ENCODE measurements at regions not wholly inside any gene's neighbourhood (a gene's known extent, or its start where the extent isn't known, plus 50 kb on each side); places are given as distances from the start of the nearest gene placed in this dataset.
A peak's percentile ranks its signal among the peaks of the same experiment; 100 is the strongest.

DNA sequence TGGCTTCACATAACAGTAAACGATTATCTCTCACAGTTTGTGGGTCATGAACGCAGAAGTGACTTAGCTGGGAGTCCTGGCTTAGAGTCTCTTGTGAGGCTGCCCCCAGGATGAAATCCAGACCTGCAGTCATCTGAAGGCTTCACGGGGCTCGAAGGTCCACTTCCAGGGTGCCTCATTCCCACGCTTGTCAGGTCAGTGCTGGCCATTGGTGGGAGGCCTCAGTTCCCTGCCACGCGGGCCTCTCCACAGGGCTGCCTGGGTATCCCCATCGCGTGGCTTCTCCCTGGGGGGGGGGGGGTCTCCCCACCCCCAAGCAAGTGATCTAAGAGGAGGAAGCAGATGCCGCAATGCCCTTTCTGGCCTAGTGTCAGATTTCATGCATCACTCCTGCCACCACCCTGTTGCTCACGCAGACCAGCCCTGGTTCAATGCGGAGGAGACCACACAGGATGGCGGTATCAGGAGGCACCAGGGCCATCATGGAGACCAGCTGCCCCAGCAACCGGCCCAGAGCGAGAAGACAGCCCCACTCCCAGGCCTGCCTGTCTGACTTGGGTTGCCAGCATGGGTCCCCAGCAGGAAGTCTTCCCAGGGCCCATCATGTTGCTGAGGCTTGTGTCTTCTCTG, 77.3 kb upstream of the CDH5 start:
- DNase-seq = no peak

DNA sequence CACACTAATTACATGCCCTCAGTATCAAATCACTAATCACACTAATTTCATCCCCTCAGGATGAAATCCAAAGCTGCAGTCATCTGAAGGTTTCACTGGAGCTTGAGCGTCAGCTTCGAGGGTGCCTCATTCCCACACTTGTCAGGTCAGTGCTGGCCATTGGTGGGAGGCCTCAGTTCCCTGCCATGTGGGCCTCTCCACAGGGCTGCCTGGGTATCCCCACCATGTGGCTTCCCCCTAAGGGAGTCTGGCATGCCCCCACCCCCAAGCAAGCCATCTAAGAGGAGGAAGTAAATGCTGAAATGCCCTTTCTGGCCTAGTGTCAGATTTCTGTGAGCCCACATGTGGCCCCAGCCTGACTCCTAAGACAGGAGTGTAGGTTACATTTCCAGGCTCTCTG, 78.6 kb upstream of the CDH5 start:
- DNase-seq = no peak

DNA sequence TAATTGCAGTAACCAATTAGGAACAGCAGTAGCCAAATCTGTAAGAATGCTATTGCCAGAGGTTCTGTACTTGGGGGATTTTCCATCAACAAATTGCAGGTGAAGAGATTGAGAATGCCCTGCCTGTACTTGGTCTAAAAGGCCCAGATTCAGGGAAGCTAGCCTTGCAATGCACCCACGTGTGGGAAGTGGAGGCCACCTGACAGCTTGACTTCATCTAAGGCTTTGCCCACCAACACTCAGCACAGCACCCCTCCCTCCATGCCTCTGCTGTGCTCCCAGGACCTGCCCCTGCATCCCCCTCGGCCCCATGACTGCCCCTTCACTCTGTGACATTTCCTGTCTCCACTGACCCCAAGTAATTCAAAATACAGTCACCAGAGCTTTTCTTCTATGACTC, 79.1 kb upstream of the CDH5 start:
- DNase-seq = no peak

DNA sequence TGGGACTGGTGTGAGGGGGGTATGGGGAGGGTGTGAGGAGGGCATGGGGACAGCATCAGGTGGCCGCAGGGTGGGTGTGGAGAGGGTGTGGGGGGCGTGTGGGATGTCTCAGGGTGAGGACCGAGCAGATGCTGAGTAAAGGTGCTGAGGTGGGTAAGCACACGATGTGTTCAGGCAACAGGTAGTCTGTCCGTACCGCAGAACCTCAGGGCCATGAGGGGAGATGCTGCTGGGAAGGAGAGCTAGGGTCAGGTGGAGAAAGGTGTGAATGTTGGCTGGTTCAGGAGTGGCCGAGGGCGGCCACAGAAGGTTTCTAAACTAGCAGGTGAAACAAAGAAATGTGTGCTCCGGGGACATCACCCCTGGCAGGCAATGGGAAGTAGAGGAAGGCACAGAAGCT, 80.0 kb upstream of the CDH5 start:
- no peak for DNase-seq

DNA sequence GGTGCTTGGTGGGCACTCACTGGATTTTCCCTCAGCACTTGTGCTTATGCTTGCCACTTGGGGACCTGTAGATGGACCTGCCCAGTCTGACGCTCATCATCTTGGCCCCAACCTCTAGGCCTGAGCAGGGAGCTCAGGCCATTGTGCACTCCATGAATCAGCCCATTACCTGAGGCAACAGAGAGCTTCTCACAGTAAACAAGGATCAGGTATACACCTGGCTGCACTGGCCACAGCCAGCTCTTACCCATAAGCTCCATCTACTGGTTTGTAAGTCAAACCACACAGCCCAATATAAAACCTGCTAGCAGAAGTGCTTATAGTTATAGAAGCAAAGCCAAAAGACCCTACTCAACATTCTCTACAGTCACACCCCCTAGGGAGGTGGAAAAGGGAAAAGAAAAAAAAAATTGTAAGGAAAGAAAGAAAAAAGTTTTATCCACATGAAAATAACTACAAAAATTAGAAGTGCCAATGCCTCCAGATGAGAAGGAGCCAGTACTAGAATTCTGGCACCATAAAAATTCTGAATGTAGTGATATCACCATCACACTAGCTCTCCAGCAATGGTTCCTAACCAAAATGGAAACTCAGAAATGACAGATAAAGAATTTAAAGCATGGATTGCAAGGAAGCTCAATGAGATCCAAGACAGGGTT, 87.8 kb upstream of the CDH5 start:
- no peak for DNase-seq

DNA sequence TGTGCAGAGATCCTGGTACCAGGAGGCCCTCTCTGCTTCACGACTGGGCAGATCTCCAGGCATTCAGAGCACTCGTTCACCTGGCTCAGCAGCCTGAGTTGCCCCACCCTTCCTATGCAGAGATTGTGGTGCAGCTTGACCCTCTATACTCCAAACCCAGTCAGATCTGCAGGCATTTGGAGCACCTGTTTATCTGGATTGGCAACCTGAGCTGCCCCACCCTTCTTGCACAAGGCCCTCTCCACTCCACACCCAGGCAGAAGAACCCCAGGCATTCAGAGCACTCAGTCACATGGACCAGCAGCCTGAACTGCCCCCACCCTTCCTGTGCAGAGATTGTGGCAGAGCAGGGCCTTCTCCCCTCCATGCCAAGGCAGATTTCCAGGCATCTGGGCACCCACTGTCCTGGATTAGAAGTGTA, 88.4 kb upstream of the CDH5 start:
- DNase-seq = no peak

DNA sequence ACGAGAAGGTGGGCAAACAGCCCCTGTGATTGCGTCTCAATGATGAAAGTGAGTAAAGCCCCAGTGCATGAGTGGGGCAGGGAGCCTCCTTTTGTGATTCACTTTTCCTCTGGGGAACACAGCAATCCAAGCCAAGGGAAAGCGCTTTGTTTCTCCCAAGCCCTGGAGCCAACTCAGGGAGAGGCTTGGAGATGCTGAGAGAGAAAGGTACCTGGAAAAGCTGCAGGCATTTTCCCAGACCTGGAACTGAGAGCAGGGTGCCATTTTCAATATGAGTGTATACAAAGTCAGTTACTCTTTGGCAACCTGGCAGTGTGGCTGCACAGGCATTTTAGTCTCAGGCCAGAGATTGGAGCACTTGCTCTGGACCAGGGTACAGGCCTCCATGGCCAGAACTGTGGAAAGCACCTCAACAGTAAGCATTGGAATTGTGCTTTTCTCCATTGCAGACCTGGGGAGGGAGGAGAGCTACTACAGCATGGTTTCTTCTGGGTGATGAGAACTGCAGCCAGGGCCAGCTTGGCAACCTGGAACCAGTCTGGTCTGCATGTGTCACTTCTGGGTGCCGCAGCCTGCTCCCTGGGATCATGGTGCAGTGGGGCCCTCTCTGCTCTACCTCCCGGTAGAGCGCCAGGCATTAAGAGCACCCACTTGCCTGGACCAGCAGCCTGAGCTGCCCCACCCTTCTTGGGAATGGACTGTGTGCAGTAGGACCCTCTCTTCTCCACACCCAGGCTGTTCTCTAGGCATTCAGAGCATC, 89.0 kb upstream of the CDH5 start:
- DNase-seq = no peak

DNA sequence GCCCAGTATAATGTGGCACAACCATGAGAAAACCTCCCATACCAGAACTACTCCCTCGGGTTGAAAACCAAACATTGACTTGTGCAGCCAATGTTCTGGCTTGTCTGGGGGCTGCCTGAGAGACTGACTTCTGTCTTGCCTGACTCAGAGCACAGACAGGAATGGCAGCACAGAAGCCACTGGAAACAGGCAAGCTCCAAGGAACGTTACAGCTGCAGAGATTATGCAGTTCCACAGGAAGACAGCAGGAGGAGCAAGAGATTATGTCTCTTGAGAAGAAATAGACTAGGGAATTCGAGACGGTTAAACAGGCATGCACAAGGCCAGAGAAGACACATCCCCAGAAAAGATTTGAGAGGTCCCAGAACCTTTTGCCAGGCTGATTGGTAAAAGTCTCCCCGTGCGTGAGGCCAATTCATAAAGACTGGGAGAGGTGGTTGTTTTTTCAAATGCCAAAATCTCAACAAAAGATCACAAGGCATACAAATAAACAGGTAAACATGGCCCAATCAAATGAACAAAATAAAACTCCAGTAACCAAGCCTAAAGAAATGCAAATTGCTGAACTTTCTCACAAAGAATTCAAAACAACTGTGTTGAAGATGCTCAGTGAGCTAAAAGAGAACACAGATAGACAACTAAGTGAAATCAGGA, 90.6 kb upstream of the CDH5 start:
- DNase-seq = no peak

DNA sequence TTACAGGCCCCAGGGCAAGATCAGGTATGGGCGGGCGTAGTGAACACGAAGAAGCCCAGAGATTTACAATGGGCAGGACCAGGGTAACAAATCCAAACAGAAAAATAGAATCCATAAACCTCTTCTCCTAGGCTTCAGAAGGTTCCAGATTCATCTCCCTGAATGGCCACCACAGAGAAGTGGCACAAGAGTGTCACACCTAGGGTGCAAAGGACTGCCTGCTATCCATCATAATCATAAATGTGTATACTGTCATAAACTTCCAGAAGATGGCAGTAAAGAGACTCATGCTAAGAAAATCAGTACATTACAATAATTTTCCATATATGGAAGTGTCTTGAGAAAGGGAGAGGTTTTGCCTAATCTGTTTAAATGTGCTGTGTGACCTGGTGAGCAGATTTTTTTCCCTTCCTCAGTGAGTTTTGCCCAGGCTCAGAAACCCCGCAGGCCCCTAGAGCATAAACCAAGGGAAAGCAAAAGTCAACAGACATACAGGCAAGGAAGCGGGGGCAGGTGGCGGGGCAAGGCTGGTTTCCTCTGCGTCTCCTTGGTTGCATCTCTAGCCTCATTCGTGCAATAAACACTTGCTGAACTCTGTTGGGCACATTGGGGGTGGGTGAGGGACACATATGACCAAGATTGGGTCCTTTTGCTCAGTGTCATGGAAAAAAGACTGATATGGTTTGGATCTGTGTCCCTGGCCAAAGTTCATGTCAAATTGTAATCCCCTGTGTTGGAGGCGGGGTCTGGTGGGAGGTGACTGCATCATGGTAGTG, 92.0 kb upstream of the CDH5 start:
- peak in 1 of 5 donors; percentile 11 for DNase-seq

DNA sequence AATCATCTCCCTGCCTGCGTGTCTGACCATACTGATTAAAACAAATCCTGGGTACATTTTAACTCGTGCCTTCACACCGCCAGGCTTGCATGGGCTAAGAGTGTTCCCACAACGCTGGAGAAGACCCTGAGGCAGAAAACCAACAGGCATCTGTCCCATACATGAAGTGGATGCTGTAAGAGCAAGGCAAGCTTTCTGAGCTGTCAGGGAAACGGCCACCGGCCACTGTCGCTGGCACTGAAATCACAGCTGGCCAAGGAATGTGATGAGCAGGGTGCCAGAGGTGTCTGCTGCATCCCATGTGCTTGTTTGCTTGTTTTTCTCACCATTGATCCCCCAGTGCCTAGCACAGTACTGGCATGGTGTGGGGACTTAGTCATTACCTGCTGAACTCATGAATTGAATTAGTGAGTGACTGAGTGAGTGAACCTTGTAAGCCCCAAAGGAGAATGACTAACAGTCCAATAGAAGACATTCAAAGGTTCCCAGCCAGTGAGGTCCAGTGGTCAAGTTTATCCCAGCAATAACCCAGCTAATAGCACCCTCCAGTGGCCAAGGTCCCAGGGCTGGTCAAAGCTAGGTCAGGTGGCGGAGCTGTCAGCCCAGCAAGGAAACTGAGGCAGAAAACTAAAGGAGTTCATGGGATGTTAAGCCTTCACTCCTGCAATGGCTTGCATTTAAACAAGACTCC, 92.7 kb upstream of the CDH5 start:
- DNase-seq = no peak

DNA sequence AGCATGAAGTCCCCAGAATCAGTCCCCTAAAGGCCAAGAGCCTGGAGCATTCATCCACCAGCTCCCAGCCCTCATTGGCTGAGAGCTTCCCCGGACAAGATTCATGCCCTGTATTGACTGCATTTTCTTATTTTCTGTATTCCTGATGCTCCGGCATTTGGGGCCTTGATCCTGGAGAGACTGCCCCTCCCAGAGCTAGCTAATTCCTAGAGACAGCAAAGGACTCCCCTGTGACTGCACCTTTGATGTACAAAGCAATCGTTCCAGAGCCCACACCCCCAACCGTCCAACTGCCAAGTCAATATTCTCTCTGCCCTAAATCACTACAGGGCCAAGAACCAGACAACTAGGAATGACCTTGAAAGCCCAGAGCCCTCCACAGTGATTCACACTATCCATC, 93.4 kb upstream of the CDH5 start:
- no peak for DNase-seq

DNA sequence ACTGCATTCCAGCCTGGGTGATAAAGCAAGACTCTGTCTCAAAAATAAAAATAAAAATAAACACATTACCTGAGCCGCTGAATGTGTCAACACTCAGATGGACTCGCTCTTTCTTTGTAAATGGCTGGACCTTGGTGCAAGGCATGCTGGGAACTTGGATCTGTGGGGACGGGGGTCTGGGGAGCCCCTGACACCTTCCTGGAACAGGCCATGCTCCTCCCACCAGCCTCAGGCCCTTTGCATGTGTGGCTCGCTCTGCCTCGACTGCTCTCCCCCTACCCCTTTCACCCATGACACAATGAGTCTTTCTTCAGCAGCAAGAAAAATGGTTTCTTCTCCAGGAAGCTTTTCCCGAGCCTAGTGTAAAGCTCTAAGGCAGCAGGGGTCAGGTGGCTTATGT, 94.0 kb upstream of the CDH5 start:
- DNase-seq = no peak

DNA sequence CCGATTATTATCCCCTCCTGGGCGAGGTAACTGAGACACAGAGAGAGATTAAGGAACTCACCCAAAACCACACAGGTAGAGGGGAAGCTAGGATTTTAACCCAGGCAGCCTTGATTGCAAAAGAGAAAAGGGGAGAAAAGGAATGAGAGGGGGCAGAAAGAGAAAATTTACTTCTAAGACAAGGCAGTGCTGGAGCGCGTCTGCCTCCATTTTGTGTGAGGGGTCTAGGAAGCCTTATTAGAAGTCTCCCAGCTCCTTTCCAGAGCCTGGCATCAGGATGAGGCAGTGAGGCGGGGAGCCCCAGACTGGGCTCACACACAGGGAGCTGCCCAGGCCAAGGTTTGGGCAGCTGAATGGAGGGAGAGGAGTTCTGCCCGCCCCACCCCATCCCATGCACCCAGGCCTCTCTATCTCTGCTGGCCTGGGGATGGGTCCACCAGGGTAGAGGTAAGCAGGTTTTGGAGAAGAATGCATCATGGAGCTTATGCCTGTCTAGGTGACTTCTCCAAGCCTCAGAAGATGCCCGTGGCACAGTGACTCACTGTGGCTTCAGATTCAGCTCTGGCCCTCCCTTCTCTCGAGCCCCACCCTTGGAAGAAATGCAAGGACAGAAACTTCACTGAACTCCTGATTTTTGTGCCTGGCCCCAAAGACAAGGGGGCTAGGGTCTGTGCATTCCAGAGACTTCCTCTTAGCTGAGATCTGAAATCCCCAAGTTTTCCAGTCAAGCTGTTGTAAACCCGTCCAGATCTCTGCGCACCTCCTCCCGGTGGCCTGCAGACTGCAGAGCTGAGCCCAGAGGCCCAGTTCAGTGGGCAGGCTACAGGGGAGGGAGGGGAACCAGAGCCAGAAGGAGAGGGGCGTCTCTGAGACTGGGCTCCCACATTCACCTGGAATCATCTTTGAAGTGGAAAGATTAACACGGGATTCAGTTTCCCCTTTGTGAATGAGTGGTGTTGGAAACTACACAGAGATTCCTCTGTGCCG, 95.1 kb upstream of the CDH5 start:
- DNase-seq = no peak

DNA sequence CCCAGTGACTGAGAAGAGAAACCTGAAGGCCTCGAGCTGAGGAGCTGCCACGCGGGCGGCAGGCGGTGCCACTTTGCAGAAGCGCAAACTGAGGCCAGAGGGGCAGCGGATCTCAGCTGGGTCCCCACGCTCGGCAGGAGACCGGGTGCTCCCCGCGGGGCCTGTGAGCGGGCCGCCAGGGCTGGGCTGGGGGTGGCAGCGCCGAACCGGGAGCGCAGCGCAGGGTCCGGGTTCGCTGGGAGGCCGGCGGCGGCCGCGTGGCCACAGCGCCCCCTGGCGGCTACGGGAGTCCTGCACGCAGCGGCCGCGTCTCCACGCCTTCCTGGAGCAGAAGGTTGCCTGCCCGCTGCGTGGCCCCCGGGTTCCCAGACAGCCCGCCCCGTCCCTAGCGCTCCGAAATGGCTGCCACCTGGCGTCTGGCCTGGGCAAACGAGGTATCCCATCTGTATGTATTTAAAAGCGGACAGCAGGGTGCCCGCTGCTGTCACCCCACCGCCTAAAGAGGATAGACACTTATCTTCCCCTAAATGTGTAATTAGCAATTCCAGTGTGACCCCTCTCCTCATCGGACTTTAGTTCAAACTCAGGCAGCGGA, 96.1 kb upstream of the CDH5 start:
- DNase-seq = peak in 4 of 5 donors; percentile 15 to 45 (median 30)

DNA sequence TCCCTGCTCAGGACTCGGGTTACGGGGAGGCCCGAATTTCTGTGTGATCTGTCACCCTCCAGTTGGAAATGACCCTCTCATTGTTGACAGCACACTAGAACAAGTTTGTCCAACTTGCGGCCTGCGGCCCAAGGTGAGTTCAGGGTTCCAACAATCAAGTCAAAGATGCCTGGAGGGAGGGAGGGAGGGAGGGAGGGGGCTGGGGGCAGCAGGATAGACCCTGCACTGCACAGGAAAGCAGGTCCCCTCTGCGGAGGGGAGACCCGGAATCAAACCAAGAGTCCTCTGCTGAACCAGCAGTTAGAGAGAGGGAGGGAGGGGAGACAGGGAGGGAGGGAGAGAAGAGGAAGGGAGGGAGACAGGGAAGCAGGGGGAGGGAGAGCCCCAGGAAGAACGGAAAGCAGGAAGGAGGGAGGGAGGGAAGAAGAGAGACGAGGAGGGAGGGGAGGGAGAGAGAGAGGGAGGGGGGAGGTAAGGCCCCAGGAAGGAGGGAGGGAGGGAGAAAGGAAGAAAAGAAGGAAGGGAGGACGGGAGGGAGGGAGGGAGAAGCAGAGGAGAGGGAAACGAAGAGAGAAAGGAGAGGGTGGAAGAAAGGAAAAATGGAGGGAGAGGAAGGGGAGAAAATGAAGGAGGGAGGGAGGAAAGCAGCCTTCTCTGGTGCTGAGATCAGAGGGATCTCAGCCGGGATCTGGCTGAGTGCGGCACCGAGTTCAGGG, 96.7 kb upstream of the CDH5 start:
- DNase-seq = no peak

DNA sequence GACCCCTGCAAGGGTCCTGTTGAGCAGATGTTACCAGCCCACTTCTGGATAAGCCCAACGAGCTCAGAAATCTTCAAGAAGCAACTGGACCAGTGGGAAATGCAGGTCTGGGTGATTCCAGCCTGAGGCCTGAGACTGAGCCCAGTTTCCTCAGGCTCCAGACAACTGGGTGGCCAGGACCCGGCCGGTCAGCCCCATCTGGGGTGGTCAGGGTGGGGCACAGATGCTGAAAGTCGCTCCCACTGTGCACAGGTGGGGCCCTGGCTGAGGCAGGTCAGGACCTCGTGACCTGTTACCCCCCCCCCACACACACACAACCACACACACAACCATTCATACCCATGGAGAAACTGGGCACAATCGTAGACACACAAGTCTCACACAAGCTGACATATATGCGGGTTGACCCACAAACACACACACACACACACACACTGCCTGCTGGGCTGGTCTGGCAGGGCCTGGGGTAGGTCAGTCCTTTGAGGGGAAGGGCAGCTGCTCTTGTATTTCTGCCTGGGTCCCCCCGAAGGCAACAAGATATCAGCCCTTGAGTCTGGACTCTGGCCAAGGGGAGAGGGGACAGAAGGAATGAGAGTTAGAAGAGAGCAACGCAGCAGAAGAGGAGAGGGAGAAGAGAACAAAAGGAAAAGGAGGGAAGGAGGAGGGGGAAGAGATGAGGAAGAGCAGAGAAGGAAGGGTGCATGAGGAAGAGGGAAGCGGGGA, 99.0 kb upstream of the CDH5 start:
- DNase-seq = no peak

DNA sequence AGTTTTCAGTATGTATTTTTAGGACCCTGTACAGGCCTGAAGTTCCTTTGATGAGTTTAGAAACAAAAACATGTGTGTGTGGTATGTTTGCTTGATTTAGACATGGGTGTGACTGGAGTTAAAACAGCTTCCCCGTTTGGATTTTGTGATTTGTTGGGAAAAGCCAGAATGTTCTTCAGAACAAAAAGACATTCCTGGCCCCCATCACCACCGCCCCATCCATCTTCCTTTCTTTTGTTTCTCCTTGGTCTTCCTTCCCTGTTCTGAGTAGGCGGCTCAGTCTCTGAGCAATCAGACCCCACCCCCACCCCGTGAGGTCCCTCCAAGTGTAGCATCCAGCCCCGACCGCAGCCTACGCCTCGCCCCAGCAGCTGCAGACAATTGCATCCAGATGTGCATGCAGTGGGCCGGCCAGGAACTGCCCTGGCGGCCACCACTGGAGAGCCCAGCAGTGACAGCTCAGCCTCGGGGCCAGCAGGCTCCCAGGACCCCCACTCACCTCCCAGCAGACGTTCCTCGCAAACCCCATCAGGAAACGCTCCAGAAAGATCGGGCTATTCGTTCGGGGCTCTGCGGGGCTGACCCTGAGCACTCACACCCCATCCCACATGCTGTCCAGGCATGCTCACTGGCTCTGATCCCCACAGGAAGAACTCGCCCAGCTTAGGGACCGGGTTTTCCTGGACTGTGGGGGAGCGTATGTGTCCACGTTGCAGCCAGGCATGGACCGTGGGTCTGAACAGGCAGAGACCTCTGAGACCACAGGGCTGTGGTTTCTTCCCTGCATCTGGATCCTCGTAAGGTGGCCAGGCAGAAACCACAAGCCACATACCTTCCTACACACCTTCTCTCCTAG, 99.8 kb upstream of the CDH5 start:
- DNase-seq = no peak

DNA sequence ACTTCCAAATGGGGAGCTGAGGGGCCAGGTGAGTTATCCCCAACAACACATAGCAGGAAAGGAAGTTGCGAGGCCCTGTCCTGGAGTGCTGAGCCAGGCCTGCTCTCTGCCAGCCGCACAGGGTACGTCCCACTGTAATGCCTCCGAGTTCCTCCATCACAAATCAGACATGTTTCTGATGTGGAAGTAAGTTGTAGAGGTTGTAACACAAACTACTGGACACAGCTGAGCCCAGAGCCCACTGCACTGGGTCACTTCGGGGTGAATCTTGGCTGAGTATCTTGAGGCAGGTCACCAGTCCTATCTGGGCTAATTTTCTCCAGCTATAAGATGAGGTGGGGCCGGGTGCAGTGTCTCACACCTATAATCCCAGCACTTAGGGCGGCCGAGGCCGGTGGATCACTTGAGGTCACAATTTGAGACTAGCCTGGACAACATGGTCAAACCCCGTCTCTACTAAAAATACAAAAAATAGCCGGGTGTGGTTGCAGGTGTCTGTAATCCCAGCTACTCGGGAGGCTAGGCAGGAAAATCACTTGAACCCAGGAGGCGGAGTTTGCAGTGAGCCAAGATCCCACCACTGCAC, 100.8 kb upstream of the CDH5 start:
- no peak for DNase-seq
